GM23338 (cell line): ENCODE measurements at regions not wholly inside any gene's neighbourhood (a gene's known extent, or its start where the extent isn't known, plus 50 kb on each side); places are given as distances from the start of the nearest gene placed in this dataset.

Experiments used
- ATAC-seq: fragments of 200-7000 bp; cut with Tn5 transposase; 3 replicates; pipeline ENCODE4 v1.9.1; 2020
- DNase-seq: peaks from one replicate; pipeline ENCODE4 v3.0.0-alpha.2; 2015; ENCODE audit warnings: low spot score
- H2AFZ ChIP-seq: fragments of 200-600 bp; sonication (generic); 2 replicates; pipeline ENCODE4 v1.8.0; 2016; ENCODE audit warnings: antibody characterized with exemption, mild to moderate bottlenecking, moderate library complexity
- H3F3A ChIP-seq: fragments of 200-600 bp; sonication (generic); replicated peaks from 2 replicates; pipeline ENCODE4 v1.8.0; 2017; ENCODE audit warnings: antibody characterized with exemption, mixed run types, low read depth
- H3K27ac ChIP-seq: fragments of 200-600 bp; sonication (generic); 2 replicates; pipeline ENCODE4 v1.6.1; 2016; ENCODE audit warnings: low read depth
- H3K27me3 ChIP-seq: fragments of 200-600 bp; sonication (generic); 2 replicates; pipeline ENCODE4 v1.8.0; 2016; ENCODE audit warnings: mild to moderate bottlenecking, mixed run types, moderate library complexity; ENCODE audit not compliant: insufficient read depth
- H3K36me3 ChIP-seq: fragments of 200-600 bp; sonication (generic); 2 replicates; pipeline ENCODE4 v1.8.0; 2016; ENCODE audit warnings: mild to moderate bottlenecking; ENCODE audit not compliant: insufficient read depth
- H3K4me1 ChIP-seq: fragments of 200-600 bp; sonication (generic); 2 replicates; pipeline ENCODE4 v1.8.0; 2016; ENCODE audit warnings: mild to moderate bottlenecking, moderate library complexity; ENCODE audit not compliant: insufficient read depth
- H3K4me2 ChIP-seq: fragments of 200-600 bp; sonication (generic); 2 replicates; pipeline ENCODE4 v1.7.1; 2017; ENCODE audit warnings: mixed run types
- H3K4me3 ChIP-seq: fragments of 200-600 bp; sonication (generic); 2 replicates; pipeline ENCODE4 v1.6.1; 2016; ENCODE audit warnings: mixed run types
- H3K79me2 ChIP-seq: fragments of 200-600 bp; sonication (generic); replicated peaks from 2 replicates; pipeline ENCODE4 v1.8.0; 2017; ENCODE audit warnings: mild to moderate bottlenecking; ENCODE audit not compliant: insufficient read depth
- H3K9me2 ChIP-seq: fragments of 200-600 bp; sonication (generic); 2 replicates; pipeline ENCODE4 v1.8.0; 2017; ENCODE audit not compliant: insufficient read depth
- H4K20me1 ChIP-seq: fragments of 200-600 bp; sonication (generic); replicated peaks from 2 replicates; pipeline ENCODE4 v1.8.0; 2017; ENCODE audit warnings: mild to moderate bottlenecking; ENCODE audit not compliant: insufficient read depth
- H3K27ac Mint-ChIP-seq: 2 replicates; pipeline ENCODE4 v1.8.0; 2020; ENCODE audit warnings: inconsistent platforms, mild to moderate bottlenecking, moderate library complexity, mixed read lengths
- H3K27me3 Mint-ChIP-seq: 3 replicates; pipeline ENCODE4 v1.8.0; 2022; ENCODE audit warnings: low read depth, mild to moderate bottlenecking, moderate library complexity, mixed read lengths, inconsistent platforms; ENCODE audit not compliant: insufficient read depth, poor library complexity
- H3K36me3 Mint-ChIP-seq: 3 replicates; pipeline ENCODE4 v1.8.0; 2021; ENCODE audit warnings: low read depth, mild to moderate bottlenecking, inconsistent platforms, moderate library complexity, mixed read lengths
- H3K4me1 Mint-ChIP-seq: 3 replicates; pipeline ENCODE4 v1.8.0; 2020; ENCODE audit warnings: mild to moderate bottlenecking, inconsistent platforms, mixed read lengths
- H3K4me3 Mint-ChIP-seq: 3 replicates; pipeline ENCODE4 v1.8.0; 2021; ENCODE audit warnings: moderate library complexity, mild to moderate bottlenecking, inconsistent platforms, mixed read lengths
- H3K9me3 Mint-ChIP-seq: 3 replicates; pipeline ENCODE4 v1.8.0; 2020; ENCODE audit warnings: moderate library complexity, mild to moderate bottlenecking, inconsistent platforms, mixed read lengths
- CREB1 ChIP-seq: fragments of 250-450 bp; sonication (Bioruptor Pico); IDR thresholded peaks from 2 replicates; pipeline ENCODE4 v1.5.0; 2020; ENCODE audit warnings: low read depth, mild to moderate bottlenecking, moderate library complexity
- CTCF ChIP-seq, 2 experiments: fragments of 200-600 bp in 1 of 2; sonication (generic) in 1 of 2; conservative IDR thresholded peaks; 2 replicates each; pipeline versions ENCODE4 v1.5.1 to v1.6.1; 2016 to 2017; ENCODE audit warnings: antibody characterized with exemption in 2 of 2, low read depth in 2 of 2, mild to moderate bottlenecking in 2 of 2, moderate library complexity in 1 of 2
- ETS1 ChIP-seq: IDR thresholded peaks from 2 replicates; pipeline ENCODE4 v1.6.1; 2016; ENCODE audit warnings: antibody characterized with exemption
- EZH2 ChIP-seq: fragments of 200-600 bp; sonication (generic); IDR thresholded peaks from one replicate; pipeline ENCODE4 v1.8.0; 2017; ENCODE audit warnings: antibody characterized with exemption, mild to moderate bottlenecking, low read depth; ENCODE audit not compliant: unreplicated experiment
- EZH2phosphoT487 ChIP-seq: fragments of 200-600 bp; sonication (generic); IDR thresholded peaks from one replicate; pipeline ENCODE4 v1.8.1; 2018; ENCODE audit warnings: antibody characterized with exemption; ENCODE audit not compliant: unreplicated experiment
- JUNB ChIP-seq: IDR thresholded peaks from one replicate; pipeline ENCODE4 v1.6.1; 2016; ENCODE audit warnings: antibody characterized with exemption; ENCODE audit not compliant: unreplicated experiment
- NANOG ChIP-seq: IDR thresholded peaks from 2 replicates; pipeline ENCODE4 v1.6.1; 2016; ENCODE audit warnings: antibody characterized with exemption, borderline replicate concordance
- POLR2AphosphoS5 ChIP-seq: IDR thresholded peaks from 2 replicates; pipeline ENCODE4 v1.6.1; 2016; ENCODE audit warnings: antibody characterized with exemption, low read depth
- REST ChIP-seq: IDR thresholded peaks from one replicate; pipeline ENCODE4 v1.6.1; 2018; ENCODE audit warnings: antibody characterized with exemption; ENCODE audit not compliant: unreplicated experiment
- STAT1 ChIP-seq: IDR thresholded peaks from one replicate; pipeline ENCODE4 v1.6.1; 2016; ENCODE audit warnings: antibody characterized with exemption; ENCODE audit not compliant: unreplicated experiment
- ZNF114 ChIP-seq: fragments of 250-450 bp; sonication (Bioruptor Pico); IDR thresholded peaks from 2 replicates; pipeline ENCODE4 v1.5.0; 2020; ENCODE audit warnings: mild to moderate bottlenecking, moderate library complexity
- ZNF331 ChIP-seq: fragments of 250-450 bp; sonication (Bioruptor Pico); IDR thresholded peaks from 2 replicates; pipeline ENCODE4 v1.5.0; 2020; ENCODE audit warnings: low read depth, mild to moderate bottlenecking, moderate library complexity
- ZNF462 ChIP-seq: fragments of 250-450 bp; sonication (Bioruptor Pico); IDR thresholded peaks from 2 replicates; pipeline ENCODE4 v1.5.0; 2020; ENCODE audit warnings: mild to moderate bottlenecking, moderate library complexity

GRCh38 chr4:173761938-173762337, 231.9 kb upstream of the HAND2 start:
- no peak overlapping the region for H3K27ac ChIP-seq
- no peaks in the 10 kb centered on the region for H3K4me1 ChIP-seq
- no peak overlapping the region for H3K4me3 ChIP-seq
- Mint-ChIP-seq H3K4me3 (no peak overlapping the region), H3K4me1 (no peaks in the 10 kb centered on the region), H3K27me3 (no peaks in the 10 kb centered on the region), H3K9me3 (no peaks in the 10 kb centered on the region), H3K27ac (no peak overlapping the region), H3K36me3 (no peaks in the 10 kb centered on the region)
- no peaks in the 10 kb centered on the region for H4K20me1 ChIP-seq
- no peaks in the 10 kb centered on the region for H3F3A ChIP-seq
- TF ChIP-seq JUNB (no peak), NANOG (no peak), ETS1 (no peak), STAT1 (no peak), EZH2phosphoT487 (no peak), ZNF462 (CRISPR knock-in tag) (no peak), ZNF331 (CRISPR knock-in tag) (no peak), EZH2 (no peak), CTCF (conservative IDR thresholded peaks at IDR 0.05; ENCODE audit: low read depth in 2 of 2) (no peak), POLR2AphosphoS5 (no peak), CREB1 (CRISPR knock-in tag) (no peak), REST (no peak), ZNF114 (CRISPR knock-in tag) (no peak)
- no peak overlapping the region for H2AFZ ChIP-seq
- DNase-seq (no peak), ATAC-seq (no peak)
- H3K79me2 ChIP-seq, result no peaks in the 10 kb centered on the region
- no peaks in the 10 kb centered on the region for H3K27me3 ChIP-seq
- H3K9me2 ChIP-seq, result 0 out of 2 replicates have a peak, but pooled peaks cover 3% of the 10 kb centered on the region
- no peak overlapping the region for H3K4me2 ChIP-seq
- H3K36me3 ChIP-seq, result no peaks in the 10 kb centered on the region
